ENCODE measurements at regions not wholly inside any gene's neighbourhood (a gene's known extent, or its start where the extent isn't known, plus 50 kb on each side); places are given as distances from the start of the nearest gene placed in this dataset.
A peak's percentile ranks its signal among the peaks of the same experiment; 100 is the strongest.

GRCh38 chr1:234835239-234835638 lies 225.3 kb upstream of the IRF2BP2 start (continued):
- no peak for TF ChIP-seq RERE (CRISPR knock-in tag; IDR thresholded peaks at IDR 0.05; ENCODE audit: low read depth)
- no peak for TF ChIP-seq MTF1 (CRISPR knock-in tag; IDR thresholded peaks at IDR 0.05)

- peaks cover 42% of the 10 kb centered on the region for H3K4me1 ChIP-seq (ENCODE audit: insufficient read depth, low read length)
- H2AFZ ChIP-seq (ENCODE audit: low read length) = no peak overlapping the region
- H3K27ac ChIP-seq (ENCODE audit: extremely low read length, insufficient read depth, low read length) = peak overlapping the region; percentile 39
- ChIA-PET POLR2A (interaction anchor here (1.0 kb wide), 1 partner anchor 222 kb away, joined by 4 read pairs; no protein-coding TSS in a partner anchor), CTCF (ENCODE audit: low intra/inter-chr PET ratio, low total read pairs) (no interaction called here)
- no peak for DNase-seq (ENCODE audit: low spot score)
- no peak overlapping the region for H3K4me3 ChIP-seq (replicated peaks in 1 of 3; ENCODE audit: insufficient read depth in 1 of 3, low read depth in 2 of 3, low read length in 3 of 3)
- in situ Hi-C loops (cut with HindIII; ENCODE audit: extremely low pct_ligation_motif_present, low pct_unique_long_range_greater_than_20kb) = no loop called here
- no peaks in the 10 kb centered on the region for H3K27me3 ChIP-seq (ENCODE audit: control insufficient read depth in 1 of 2, insufficient read depth in 2 of 2, low read length in 2 of 2)
- no peaks in the 10 kb centered on the region for H3K9me3 ChIP-seq (ENCODE audit: low read length)
- no peak for TF ChIP-seq ZNF879 (CRISPR knock-in tag; IDR thresholded peaks at IDR 0.05)
- TF ChIP-seq ZNF264 (CRISPR knock-in tag; IDR thresholded peaks at IDR 0.05) = peak; percentile 99
- no peak for TF ChIP-seq THAP9 (CRISPR knock-in tag; IDR thresholded peaks at IDR 0.05; ENCODE audit: borderline replicate concordance)
- TF ChIP-seq ZMYM4 (CRISPR knock-in tag; IDR thresholded peaks at IDR 0.05) = 0 out of 2 replicates have a peak, but pooled peaks have one; percentile 1
- no peak for FAIRE-seq
- H3K79me2 ChIP-seq (ENCODE audit: insufficient read depth, low read length) = no peaks in the 10 kb centered on the region
- intact Hi-C loops (cut with micrococcal nuclease; ENCODE audit: unreplicated experiment) = no loop called here
- H4K20me1 ChIP-seq (ENCODE audit: insufficient read depth, low read length) = no peaks in the 10 kb centered on the region
- no peak overlapping the region for H3K4me2 ChIP-seq (ENCODE audit: low read depth, low read length)
- WGBS (ENCODE audit: low lambda C conversion rate) = 97% methylated on average over 4 of the region's 4 CpGs
- no TSS peak for BruUV-seq (replicated peaks)
- no peaks in the 10 kb centered on the region for H3K36me3 ChIP-seq (replicated peaks in 1 of 2; ENCODE audit: control insufficient read depth in 1 of 2, insufficient read depth in 2 of 2, low read length in 2 of 2)
- no peak overlapping the region for H3K9ac ChIP-seq (ENCODE audit: insufficient read depth, low read depth, low read length)
- no peak for ATAC-seq
These were observed 223.7 kb upstream of the IRF2BP2 start for GRCh38 chr1:234833646-234834045.
